ENCODE measurements at regions not wholly inside any gene's neighbourhood (a gene's known extent, or its start where the extent isn't known, plus 50 kb on each side); places are given as distances from the start of the nearest gene placed in this dataset.

DNA sequence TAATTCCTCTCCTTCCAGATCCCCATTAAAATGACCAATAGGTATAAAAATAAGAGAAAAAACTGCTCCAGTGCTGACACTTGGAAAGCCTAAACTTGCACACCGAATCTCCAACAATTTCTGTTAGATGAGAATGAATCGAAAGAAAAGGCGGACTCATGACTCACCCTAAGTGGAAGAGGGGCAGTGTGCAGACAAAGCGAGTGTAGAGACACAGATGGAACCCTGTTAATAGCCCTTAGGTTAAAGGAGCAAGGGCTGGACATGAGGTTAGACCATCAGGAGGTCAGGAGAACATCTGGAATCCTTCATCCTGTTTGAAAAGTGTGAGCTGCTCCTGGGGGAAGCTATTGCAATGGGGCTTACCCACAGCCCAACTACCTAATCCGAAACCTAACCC, 103.4 kb upstream of the GLI3 start:
- TF ChIP-seq POLR2A (IDR thresholded peaks at IDR 0.05; ENCODE audit: low read depth, low read length): no peak
- TF ChIP-seq POLR2AphosphoS5 (IDR thresholded peaks at IDR 0.05; ENCODE audit: low read depth, low read length): no peak
- TF ChIP-seq SPI1 (IDR thresholded peaks at IDR 0.05; ENCODE audit: low read depth, low read length): no peak
- TF ChIP-seq TAF1 (IDR thresholded peaks at IDR 0.05; ENCODE audit: low read depth, low read length): no peak
- TF ChIP-seq PAX5 (IDR thresholded peaks at IDR 0.05; ENCODE audit: insufficient read depth, low read length, severe bottlenecking): no peak
